Right lobe of liver (tissue), 6 donors: ENCODE measurements at regions not wholly inside any gene's neighbourhood (a gene's known extent, or its start where the extent isn't known, plus 50 kb on each side); places are given as distances from the start of the nearest gene placed in this dataset.
"Not testable (repeated sequence)": the region's sequence is repeated elsewhere in the genome, so short reads cannot be mapped to it uniquely, and the experiment has no call there.

Experiments used
- ATAC-seq, 4 donors: fragments of 200-7000 bp; cut with Tn5 transposase; one replicate each; pipeline ENCODE4 v1.9.1; 2020; ENCODE audit warnings: mild to moderate bottlenecking in 4 of 4, moderate library complexity in 4 of 4
- DNase-seq, 3 donors: peaks; one replicate each; pipeline ENCODE4 v3.0.0-alpha.2; 2020
- H3K27ac ChIP-seq, 3 donors: fragments of 200-600 bp; one replicate each; pipeline ENCODE4 v1.8.0; 2022
- H3K27me3 ChIP-seq, 2 donors: fragments of 200-600 bp; one replicate each; pipeline ENCODE4 v1.8.0; 2022
- H3K36me3 ChIP-seq, 4 donors: fragments of 200-600 bp; sonication (generic) in 1 of 4; one replicate each; pipeline versions ENCODE4 v1.5.1 to v1.8.0; 2017 to 2022; ENCODE audit warnings: control low read depth in 1 of 4
- H3K4me1 ChIP-seq, 4 donors: fragments of 200-600 bp; sonication (generic) in 1 of 4; one replicate each; pipeline versions ENCODE4 v1.5.1 to v1.8.0; 2017 to 2022; ENCODE audit warnings: control low read depth in 1 of 4
- H3K4me3 ChIP-seq, 3 donors: fragments of 200-600 bp; one replicate each; pipeline ENCODE4 v1.8.0; 2022
- H3K9me3 ChIP-seq, 4 donors: fragments of 200-600 bp; sonication (generic) in 1 of 4; one replicate each; pipeline versions ENCODE4 v1.5.1 to v1.8.0; 2017 to 2022; ENCODE audit warnings: control low read depth in 1 of 4
- POLR2A ChIP-seq: fragments of 450-650 bp; IDR thresholded peaks from one replicate; pipeline ENCODE4 v1.6.1; 2017; ENCODE audit warnings: antibody characterized with exemption, mild to moderate bottlenecking
- WGBS: methylation state at CpG from one replicate; pipeline ENCODE4 v1.1.6; 2018; ENCODE audit warnings: low coverage, low lambda C conversion rate; ENCODE audit not compliant: insufficient coverage; ENCODE audit errors: missing lambda C conversion rate; 5-methylcytosine and 5-hydroxymethylcytosine counted together
- intact Hi-C, 2 donors: fragments of 100-400 bp; cut with DNase I; formaldehyde crosslinking; loops; one replicate each; pipeline versions ENCODE4 v1.11.2 to v1.14.1; 2022
- TF ChIP-seq, protein P1 (sequence below), 4 donors: fragments of 200-600 bp in 3 of 4; fragments of 450-650 bp in 1 of 4; IDR thresholded peaks; one replicate each; pipeline versions ENCODE4 v1.5.1 to v1.8.0; 2016 to 2022; ENCODE audit warnings: antibody characterized with exemption in 4 of 4, mild to moderate bottlenecking in 2 of 4
- donor health status: DM: no; HTN: yes; CAD: no.
- donor health status: DM: no; HTN: no; CAD: no.
- donor health status: DM: no; HTN: no; CAD: no.
- donor health status: DM: no; HTN: yes; CAD: no.
- donor health status: DM: no; HTN: yes; CAD: no.

GRCh38 chr17:16857746-16858145 lies 114.2 kb downstream of the TNFRSF13B start:
- H3K27ac ChIP-seq, H3K4me3 ChIP-seq, H3K9me3 ChIP-seq, H3K36me3 ChIP-seq, ATAC-seq, H3K4me1 ChIP-seq, H3K27me3 ChIP-seq, intact Hi-C loops: not testable (repeated sequence)
- WGBS: no CpG with 5 or more reads among the region's 6 CpGs
- peak in 1 of 3 donors; percentile 11 for DNase-seq

- H3K4me3 ChIP-seq, H3K9me3 ChIP-seq, H3K36me3 ChIP-seq, H3K27ac ChIP-seq, ATAC-seq, H3K27me3 ChIP-seq, H3K4me1 ChIP-seq, intact Hi-C loops, DNase-seq: not testable (repeated sequence)
- no CpG with 5 or more reads among the region's 3 CpGs for WGBS
Measured at GRCh38 chr17:16856846-16857245, 115.1 kb downstream of the TNFRSF13B start.

GRCh38 chr17:16856171-16856570 lies 115.7 kb downstream of the TNFRSF13B start:
- H3K27ac ChIP-seq, H3K4me1 ChIP-seq, ATAC-seq, H3K4me3 ChIP-seq, H3K27me3 ChIP-seq, intact Hi-C loops, H3K9me3 ChIP-seq, H3K36me3 ChIP-seq: not testable (repeated sequence)
- DNase-seq: peak in 1 of 3 donors; percentile 16
- WGBS: 39% methylated on average over 4 of the region's 12 CpGs

- H3K27me3 ChIP-seq, H3K27ac ChIP-seq, ATAC-seq, H3K9me3 ChIP-seq, H3K4me3 ChIP-seq, H3K36me3 ChIP-seq, intact Hi-C loops, H3K4me1 ChIP-seq: not testable (repeated sequence)
- whole genome bisulfite sequencing: 64% methylated on average over 4 of the region's 5 CpGs
- DNase-seq: peak in 1 of 3 donors; percentile 12
Measured at GRCh38 chr17:16854636-16855035, 117.3 kb downstream of the TNFRSF13B start.

- ATAC-seq (no peak), DNase-seq (peak in 1 of 3 donors; percentile 53)
- Histone ChIP-seq H3K27me3 (no peaks in the 10 kb centered on the region), H3K9me3 (no peaks in the 10 kb centered on the region), H3K4me3 (no peak overlapping the region), H3K4me1 (no peaks in the 10 kb centered on the region), H3K27ac (no peak overlapping the region), H3K36me3 (no peaks in the 10 kb centered on the region)
- 82% methylated on average over 19 of the region's 30 CpGs for WGBS
- intact Hi-C loops: no loop called here
- TF ChIP-seq, protein P1, sequence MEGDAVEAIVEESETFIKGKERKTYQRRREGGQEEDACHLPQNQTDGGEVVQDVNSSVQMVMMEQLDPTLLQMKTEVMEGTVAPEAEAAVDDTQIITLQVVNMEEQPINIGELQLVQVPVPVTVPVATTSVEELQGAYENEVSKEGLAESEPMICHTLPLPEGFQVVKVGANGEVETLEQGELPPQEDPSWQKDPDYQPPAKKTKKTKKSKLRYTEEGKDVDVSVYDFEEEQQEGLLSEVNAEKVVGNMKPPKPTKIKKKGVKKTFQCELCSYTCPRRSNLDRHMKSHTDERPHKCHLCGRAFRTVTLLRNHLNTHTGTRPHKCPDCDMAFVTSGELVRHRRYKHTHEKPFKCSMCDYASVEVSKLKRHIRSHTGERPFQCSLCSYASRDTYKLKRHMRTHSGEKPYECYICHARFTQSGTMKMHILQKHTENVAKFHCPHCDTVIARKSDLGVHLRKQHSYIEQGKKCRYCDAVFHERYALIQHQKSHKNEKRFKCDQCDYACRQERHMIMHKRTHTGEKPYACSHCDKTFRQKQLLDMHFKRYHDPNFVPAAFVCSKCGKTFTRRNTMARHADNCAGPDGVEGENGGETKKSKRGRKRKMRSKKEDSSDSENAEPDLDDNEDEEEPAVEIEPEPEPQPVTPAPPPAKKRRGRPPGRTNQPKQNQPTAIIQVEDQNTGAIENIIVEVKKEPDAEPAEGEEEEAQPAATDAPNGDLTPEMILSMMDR (IDR thresholded peaks at IDR 0.05): no peak
- TF ChIP-seq POLR2A: no peak
Measured at GRCh38 chr17:16853661-16854320, 118.1 kb downstream of the TNFRSF13B start.

DNA sequence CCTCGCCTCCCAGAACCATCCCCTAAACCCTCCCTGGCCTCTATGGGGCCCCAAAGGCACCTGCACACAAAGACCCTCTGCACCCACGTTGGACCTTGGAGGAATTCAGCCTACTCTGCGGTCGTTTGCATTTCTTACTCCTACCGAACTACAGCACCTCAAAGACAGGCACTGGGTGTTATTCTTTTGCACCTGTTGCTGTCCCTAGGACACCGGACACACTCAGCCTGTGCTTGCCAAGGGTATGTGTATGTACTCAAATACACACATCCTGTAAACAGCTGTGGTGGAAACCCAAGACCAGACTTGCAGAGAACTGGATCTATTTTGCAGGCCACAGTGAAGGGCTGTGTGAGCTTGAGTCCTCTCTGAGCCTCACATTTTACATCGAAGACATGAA lies 122.1 kb downstream of the TNFRSF13B start:
- ATAC-seq, H3K27me3 ChIP-seq, H3K27ac ChIP-seq, intact Hi-C loops, H3K4me3 ChIP-seq, H3K9me3 ChIP-seq, DNase-seq, H3K4me1 ChIP-seq, H3K36me3 ChIP-seq: not testable (repeated sequence)
- 74% methylated on average over 5 of the region's 7 CpGs for WGBS

DNA sequence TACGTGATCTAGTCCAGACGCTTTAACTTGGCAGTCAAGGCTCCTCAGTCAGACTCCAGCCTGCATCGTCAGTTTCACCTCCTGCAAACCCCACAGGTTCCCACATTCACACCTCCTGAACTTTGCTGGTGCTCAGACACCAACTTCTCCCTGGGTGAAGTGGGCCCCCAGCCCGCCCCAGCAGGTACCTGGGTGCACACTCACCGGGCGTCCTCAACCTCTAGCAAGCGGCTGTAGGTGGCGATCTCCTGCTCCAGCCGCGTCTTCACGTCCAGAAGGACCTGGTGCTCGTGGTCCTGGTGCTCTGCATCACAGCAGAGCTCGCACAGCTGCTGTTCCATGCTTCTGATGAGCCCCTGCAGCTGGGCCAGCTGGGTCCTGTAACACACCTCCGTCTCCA lies 122.9 kb downstream of the TNFRSF13B start:
- H3K4me1 ChIP-seq, intact Hi-C loops, H3K27me3 ChIP-seq, H3K27ac ChIP-seq, H3K4me3 ChIP-seq, H3K36me3 ChIP-seq, H3K9me3 ChIP-seq: not testable (repeated sequence)
- WGBS: 80% methylated on average over 1 of the region's 14 CpGs
- ATAC-seq: peak in 1 of 4 donors; percentile 10
- peak in 1 of 3 donors; percentile 21 for DNase-seq

DNA sequence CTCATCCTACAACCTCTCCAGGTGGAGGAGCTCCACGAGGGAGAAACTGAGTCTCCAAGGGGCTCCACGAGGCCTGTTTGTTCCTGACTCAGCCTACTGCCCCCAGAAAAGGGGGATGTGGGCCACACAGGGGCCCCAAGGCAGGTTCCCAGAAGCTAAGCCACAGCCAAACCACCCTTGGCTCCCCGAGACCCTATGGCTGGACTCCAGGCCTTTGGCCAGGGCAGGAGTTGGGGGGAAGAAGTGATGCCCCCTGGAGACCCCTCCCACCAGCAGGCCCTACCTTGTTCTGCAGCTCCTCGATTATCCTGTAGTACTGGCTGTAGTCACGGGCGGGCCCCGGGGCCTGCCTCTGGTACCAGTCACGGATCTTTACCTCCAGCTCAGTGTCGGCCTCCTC lies 126.8 kb downstream of the TNFRSF13B start:
- H3K36me3 ChIP-seq, H3K4me1 ChIP-seq, ATAC-seq, H3K9me3 ChIP-seq, intact Hi-C loops, H3K4me3 ChIP-seq, H3K27ac ChIP-seq, H3K27me3 ChIP-seq: not testable (repeated sequence)
- no CpG with 5 or more reads among the region's 9 CpGs for WGBS
- peak in 1 of 3 donors; percentile 22 for DNase-seq

- H3K9me3 ChIP-seq, H3K27ac ChIP-seq, H3K4me1 ChIP-seq, H3K36me3 ChIP-seq, H3K4me3 ChIP-seq, ATAC-seq, H3K27me3 ChIP-seq, intact Hi-C loops: not testable (repeated sequence)
- WGBS: no CpG with 5 or more reads among the region's 6 CpGs
- peak in 1 of 3 donors; percentile 12 for DNase-seq
Measured at GRCh38 chr17:16844669-16845068, 127.2 kb downstream of the TNFRSF13B start.

- peak in 1 of 3 donors; percentile 15 for DNase-seq
- H3K9me3 ChIP-seq, H3K27ac ChIP-seq, H3K27me3 ChIP-seq, H3K36me3 ChIP-seq, H3K4me1 ChIP-seq, ATAC-seq, intact Hi-C loops, H3K4me3 ChIP-seq: not testable (repeated sequence)
- no CpG with 5 or more reads among the region's 7 CpGs for WGBS
Measured at GRCh38 chr17:16843511-16843910, 128.4 kb downstream of the TNFRSF13B start.

DNA sequence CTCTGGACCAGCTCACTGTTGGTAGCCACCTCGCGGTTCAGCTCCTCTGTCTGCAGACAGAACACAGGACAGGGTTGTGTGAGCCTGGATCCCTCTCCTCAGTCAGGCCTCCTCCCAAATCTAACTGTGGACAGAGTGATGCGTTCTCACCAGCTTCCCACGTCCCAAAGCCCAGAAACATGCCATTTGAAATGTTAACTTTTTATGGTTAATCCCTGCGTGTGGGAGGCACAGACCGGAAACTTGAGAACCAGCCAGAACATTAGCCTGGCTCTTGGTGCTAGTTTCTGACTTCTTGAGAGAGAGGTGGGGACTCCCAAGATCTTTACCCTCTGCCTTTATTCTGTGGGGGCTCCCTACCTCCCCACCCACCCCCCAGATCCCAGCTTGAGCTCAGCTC lies 129.6 kb downstream of the TNFRSF13B start:
- H3K4me1 ChIP-seq, DNase-seq, H3K36me3 ChIP-seq, H3K27ac ChIP-seq, ATAC-seq, H3K27me3 ChIP-seq, H3K4me3 ChIP-seq, H3K9me3 ChIP-seq, intact Hi-C loops: not testable (repeated sequence)
- no CpG with 5 or more reads among the region's 6 CpGs for whole genome bisulfite sequencing
